Endothelial cell of umbilical vein (primary cell): ENCODE measurements at regions not wholly inside any gene's neighbourhood (a gene's known extent, or its start where the extent isn't known, plus 50 kb on each side); places are given as distances from the start of the nearest gene placed in this dataset.

Experiments
- BruUV-seq: library from RNA; stranded (reverse); fragments of 400-500 nt; replicated peaks from 2 replicates; lab custom pipeline; 2021; lab: Mats Ljungman, UMichigan
- CTCF ChIA-PET: fragments of 300-600, 350-600 bp; sonication (Branson Sonifier 250); formaldehyde crosslinking; loops from one replicate; lab custom pipeline; 2021; ENCODE audit warnings: antibody characterized with exemption, inconsistent platforms; lab: Charles Lee
- POLR2A ChIA-PET: fragments of 300-600, 350-600 bp; sonication (Branson Sonifier 250); formaldehyde crosslinking; loops from one replicate; lab custom pipeline; 2021; ENCODE audit warnings: antibody characterized with exemption, inconsistent platforms; lab: Charles Lee
- DNase-seq: peaks from one replicate; pipeline ENCODE4 v3.0.0-alpha.2; 2011; ENCODE audit warnings: low read depth, low spot score
- FAIRE-seq: peaks from 2 replicates; lab custom pipeline; 2011; peaks lifted over from hg19 to GRCh38; lab: Jason Lieb, UNC
- H2AFZ ChIP-seq: 2 replicates; pipeline ENCODE4 v1.6.0; 2012; ENCODE audit warnings: low read depth, low read length, control low read depth, inconsistent platforms
- H3K27ac ChIP-seq: 2 replicates; pipeline ENCODE4 v1.5.1; 2011; ENCODE audit warnings: low read depth, mild to moderate bottlenecking, control low read depth, low read length, moderate library complexity; ENCODE audit not compliant: insufficient read depth
- H3K27me3 ChIP-seq, 2 experiments: 2 replicates each; pipeline versions ENCODE4 v1.6.0 to v1.6.1; 2011; ENCODE audit warnings: low read length in 2 of 2, mixed read lengths in 1 of 2; ENCODE audit not compliant: control insufficient read depth in 2 of 2, insufficient read depth in 2 of 2
- H3K36me3 ChIP-seq, 2 experiments: 2 replicates in 1 of 2; 3 replicates in 1 of 2; pipeline ENCODE4 v1.5.1; 2011; ENCODE audit warnings: low read length in 2 of 2, mild to moderate bottlenecking in 1 of 2, moderate library complexity in 1 of 2; ENCODE audit not compliant: control insufficient read depth in 2 of 2, insufficient read depth in 2 of 2; ENCODE audit errors: extremely low read depth in 1 of 2
- H3K4me1 ChIP-seq: 3 replicates; pipeline ENCODE4 v1.5.1; 2011; ENCODE audit warnings: mild to moderate bottlenecking, low read length; ENCODE audit not compliant: control insufficient read depth, insufficient read depth; ENCODE audit errors: extremely low read depth
- H3K4me2 ChIP-seq: 2 replicates; pipeline ENCODE4 v1.6.1; 2011; ENCODE audit warnings: low read length, control low read depth, mixed read lengths; ENCODE audit not compliant: insufficient read depth
- H3K4me3 ChIP-seq, 3 experiments: fragments of 200-600 bp in 1 of 3; sonication (generic), shearing (Covaris generic) in 1 of 3; replicated peaks in 1 of 3; 2 replicates each; pipeline ENCODE4 v1.5.1; 2011 to 2016; ENCODE audit warnings: control low read depth in 3 of 3, low read length in 3 of 3, mild to moderate bottlenecking in 2 of 3, inconsistent platforms in 1 of 3, low read depth in 1 of 3, moderate library complexity in 1 of 3; ENCODE audit not compliant: insufficient read depth in 1 of 3
- H3K79me2 ChIP-seq: 2 replicates; pipeline ENCODE4 v1.6.0; 2012; ENCODE audit warnings: low read length, inconsistent platforms; ENCODE audit not compliant: control insufficient read depth, insufficient read depth
- H3K9ac ChIP-seq: replicated peaks from 2 replicates; pipeline ENCODE3; 2011; ENCODE audit warnings: low read length, control low read depth; ENCODE audit not compliant: insufficient read depth; ENCODE audit errors: extremely low read depth
- H3K9me1 ChIP-seq: replicated peaks from 3 replicates; pipeline ENCODE4 v1.6.0; 2011; ENCODE audit warnings: mild to moderate bottlenecking, low read length; ENCODE audit not compliant: control insufficient read depth, insufficient read depth; ENCODE audit errors: extremely low read depth
- H3K9me3 ChIP-seq: replicated peaks from 2 replicates; pipeline ENCODE4 v1.5.1; 2012; ENCODE audit warnings: low read length, inconsistent platforms; ENCODE audit not compliant: control insufficient read depth, insufficient read depth
- H4K20me1 ChIP-seq: replicated peaks from 2 replicates; pipeline ENCODE3; 2011; ENCODE audit warnings: mild to moderate bottlenecking, low read length; ENCODE audit not compliant: control insufficient read depth, insufficient read depth; ENCODE audit errors: extremely low read depth
- EZH2 ChIP-seq: IDR thresholded peaks from 2 replicates; pipeline ENCODE4 v1.6.1; 2012; ENCODE audit warnings: borderline replicate concordance, low read depth, mild to moderate bottlenecking, moderate library complexity, low read length, inconsistent platforms; ENCODE audit not compliant: severe bottlenecking
- FOS ChIP-seq: IDR thresholded peaks from 2 replicates; pipeline ENCODE4 v1.6.1; 2011; ENCODE audit warnings: mild to moderate bottlenecking, low read length, moderate library complexity, borderline replicate concordance; ENCODE audit not compliant: insufficient read depth
- GATA2 ChIP-seq: IDR thresholded peaks from 2 replicates; pipeline ENCODE4 v1.7.0; 2011; ENCODE audit warnings: low read depth, mild to moderate bottlenecking, moderate library complexity, mixed read lengths, low read length; ENCODE audit not compliant: insufficient read length, insufficient read depth
- JUN ChIP-seq: IDR thresholded peaks from 2 replicates; pipeline ENCODE4 v1.6.1; 2011; ENCODE audit warnings: borderline replicate concordance, low read depth; ENCODE audit not compliant: insufficient read length, insufficient read depth
- MAX ChIP-seq: IDR thresholded peaks from 2 replicates; pipeline ENCODE4 v1.6.1; 2011; ENCODE audit not compliant: insufficient read depth, insufficient read length
- MYC ChIP-seq: IDR thresholded peaks from one replicate; pipeline ENCODE4 v1.6.1; 2011; ENCODE audit warnings: mild to moderate bottlenecking, low read depth, low read length
- POLR2A ChIP-seq: IDR thresholded peaks from 2 replicates; pipeline ENCODE4 v1.6.1; 2012; ENCODE audit warnings: low read depth, mild to moderate bottlenecking, control low read depth, low read length
- POLR2AphosphoS5 ChIP-seq: IDR thresholded peaks from 2 replicates; pipeline ENCODE4 v1.6.1; 2012; ENCODE audit warnings: low read depth, mild to moderate bottlenecking, control low read depth, low read length, moderate library complexity; ENCODE audit not compliant: insufficient read depth
- dilution Hi-C: fragments of 300-500 bp; cut with MboI; formaldehyde crosslinking; loops from one replicate; pipeline ENCODE4 v1.15.0; 2019; ENCODE audit warnings: low sequenced_read_pairs; ENCODE audit not compliant: extremely low pct_ligation_motif_present
- intact Hi-C: fragments of 100-400 bp; cut with micrococcal nuclease; formaldehyde crosslinking; loops from one replicate; pipeline ENCODE4 v1.10.0; 2022
- TF ChIP-seq, protein P1 (sequence below), 2 donors: IDR thresholded peaks; 1 replicate in 1 of 2; 2 replicates in 1 of 2; pipeline ENCODE4 v1.5.1; 2011; ENCODE audit warnings: low read length in 2 of 2, mild to moderate bottlenecking in 2 of 2, moderate library complexity in 2 of 2, control low read depth in 1 of 2, inconsistent platforms in 1 of 2, low read depth in 1 of 2; ENCODE audit not compliant: insufficient read depth in 1 of 2; ENCODE audit errors: extremely low read depth in 1 of 2

DNA sequence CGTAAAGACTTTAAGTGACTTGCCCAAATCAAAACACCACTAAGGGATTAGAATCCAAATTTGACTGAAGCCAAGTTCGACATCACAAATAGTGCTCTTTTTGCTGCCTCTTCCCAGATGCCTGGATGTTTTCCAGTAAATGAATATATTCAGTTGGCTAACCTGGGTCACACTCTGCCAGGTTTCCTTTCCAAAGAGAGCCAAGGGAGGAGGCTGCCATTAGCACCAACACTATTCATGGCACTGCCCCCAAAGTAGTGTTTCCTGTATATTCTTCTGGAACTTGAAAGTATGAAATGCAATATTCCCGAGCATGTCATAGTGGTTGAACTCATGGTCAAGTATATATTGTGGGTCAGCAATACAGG lies 219.3 kb upstream of the UBASH3B start:
- FAIRE-seq: no peak

DNA sequence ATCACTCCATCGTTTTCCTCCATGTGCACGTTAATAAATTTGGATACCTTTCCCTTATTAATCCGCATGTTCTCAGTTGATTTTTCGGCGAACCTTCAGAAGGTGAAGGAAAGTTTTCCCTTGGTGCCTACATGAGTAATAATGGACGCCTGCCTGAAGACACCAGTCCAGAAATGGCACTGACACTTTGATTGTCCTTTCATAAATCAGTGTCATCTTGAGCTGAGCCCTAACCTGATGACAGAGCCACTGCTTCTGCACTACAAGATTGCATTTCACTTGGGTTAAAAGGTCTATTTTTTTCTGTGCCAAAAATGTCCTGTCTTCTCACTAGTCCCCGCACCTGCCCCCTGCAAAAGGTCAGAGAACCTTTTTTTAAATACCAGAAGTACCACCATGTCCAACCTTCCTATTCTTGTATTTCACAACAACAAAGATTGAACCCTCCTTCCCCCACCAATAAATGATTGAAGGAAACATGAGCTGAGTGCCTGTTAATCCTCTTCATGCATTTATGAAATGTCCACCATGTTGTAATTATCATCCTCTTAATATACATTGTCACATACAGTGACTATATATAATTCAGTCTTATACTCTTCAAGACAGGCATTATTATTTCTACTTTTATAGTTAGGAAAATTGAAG lies 219.9 kb upstream of the UBASH3B start:
- no peaks in the 10 kb centered on the region for H3K4me1 ChIP-seq
- FAIRE-seq: no peak
- BruUV-seq: no TSS peak
- H4K20me1 ChIP-seq: no peaks in the 10 kb centered on the region
- H3K9ac ChIP-seq: no peak overlapping the region
- POLR2A ChIA-PET: no interaction called here
- DNase-seq: no peak
- intact Hi-C loops (no loop called here), dilution Hi-C loops (no loop called here)
- H3K4me3 ChIP-seq: no peak overlapping the region
- CTCF ChIA-PET: no interaction called here
- H3K27me3 ChIP-seq: peaks cover 6 to 13% of the 10 kb centered on the region in 2 experiments
- H2AFZ ChIP-seq: no peak overlapping the region
- TF ChIP-seq FOS: no peak
- no peak for TF ChIP-seq JUN
- no peak for TF ChIP-seq MYC
- TF ChIP-seq GATA2: no peak
- TF ChIP-seq, protein P1, sequence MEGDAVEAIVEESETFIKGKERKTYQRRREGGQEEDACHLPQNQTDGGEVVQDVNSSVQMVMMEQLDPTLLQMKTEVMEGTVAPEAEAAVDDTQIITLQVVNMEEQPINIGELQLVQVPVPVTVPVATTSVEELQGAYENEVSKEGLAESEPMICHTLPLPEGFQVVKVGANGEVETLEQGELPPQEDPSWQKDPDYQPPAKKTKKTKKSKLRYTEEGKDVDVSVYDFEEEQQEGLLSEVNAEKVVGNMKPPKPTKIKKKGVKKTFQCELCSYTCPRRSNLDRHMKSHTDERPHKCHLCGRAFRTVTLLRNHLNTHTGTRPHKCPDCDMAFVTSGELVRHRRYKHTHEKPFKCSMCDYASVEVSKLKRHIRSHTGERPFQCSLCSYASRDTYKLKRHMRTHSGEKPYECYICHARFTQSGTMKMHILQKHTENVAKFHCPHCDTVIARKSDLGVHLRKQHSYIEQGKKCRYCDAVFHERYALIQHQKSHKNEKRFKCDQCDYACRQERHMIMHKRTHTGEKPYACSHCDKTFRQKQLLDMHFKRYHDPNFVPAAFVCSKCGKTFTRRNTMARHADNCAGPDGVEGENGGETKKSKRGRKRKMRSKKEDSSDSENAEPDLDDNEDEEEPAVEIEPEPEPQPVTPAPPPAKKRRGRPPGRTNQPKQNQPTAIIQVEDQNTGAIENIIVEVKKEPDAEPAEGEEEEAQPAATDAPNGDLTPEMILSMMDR (IDR thresholded peaks at IDR 0.05; ENCODE audit: extremely low read depth in 1 of 2, insufficient read depth in 1 of 2, low read depth in 1 of 2, low read length in 2 of 2): no peak
- TF ChIP-seq MAX: no peak
- TF ChIP-seq POLR2AphosphoS5: no peak
- no peak for TF ChIP-seq EZH2
- H3K4me2 ChIP-seq: no peak overlapping the region
- H3K9me1 ChIP-seq: no peaks in the 10 kb centered on the region
- no peaks in the 10 kb centered on the region for H3K9me3 ChIP-seq
- H3K27ac ChIP-seq: no peak overlapping the region
- no peaks in the 10 kb centered on the region for H3K36me3 ChIP-seq
- no peaks in the 10 kb centered on the region for H3K79me2 ChIP-seq

More for the DNA sequence above, 219.3 kb upstream of the UBASH3B start:
- CTCF ChIA-PET: no interaction called here
- no TSS peak for BruUV-seq
- Histone ChIP-seq H2AFZ (no peak overlapping the region), H3K9me3 (no peaks in the 10 kb centered on the region), H3K4me1 (peaks cover under 1% of the 10 kb centered on the region), H3K36me3 (no peaks in the 10 kb centered on the region), H3K9ac (no peak overlapping the region), H3K27ac (no peak overlapping the region), H3K27me3 (peaks cover 6 to 14% of the 10 kb centered on the region in 2 experiments), H3K4me3 (no peak overlapping the region), H3K4me2 (no peak overlapping the region), H3K79me2 (no peaks in the 10 kb centered on the region), H3K9me1 (no peaks in the 10 kb centered on the region), H4K20me1 (no peaks in the 10 kb centered on the region)
- DNase-seq: no peak
- dilution Hi-C loops: no loop called here
- TF ChIP-seq MYC: no peak
- TF ChIP-seq POLR2A: no peak
- TF ChIP-seq GATA2: no peak
- TF ChIP-seq, protein P1 (IDR thresholded peaks at IDR 0.05; ENCODE audit: extremely low read depth in 1 of 2, insufficient read depth in 1 of 2, low read depth in 1 of 2, low read length in 2 of 2): no peak
- POLR2A ChIA-PET: no interaction called here
- intact Hi-C loops: no loop called here
